Keratinocyte (primary cell): ENCODE measurements at regions not wholly inside any gene's neighbourhood (a gene's known extent, or its start where the extent isn't known, plus 50 kb on each side); places are given as distances from the start of the nearest gene placed in this dataset.

Experiments used
- DNase-seq: peaks from one replicate; pipeline ENCODE4 v3.0.0-alpha.2; 2011; ENCODE audit warnings: low read depth, missing footprints, low spot score
- FAIRE-seq: peaks from 2 replicates; lab custom pipeline; 2011; peaks lifted over from hg19 to GRCh38; lab: Jason Lieb, UNC
- H2AFZ ChIP-seq: 2 replicates; pipeline ENCODE4 v1.6.0; 2012; ENCODE audit warnings: low read length, control low read depth, inconsistent platforms; ENCODE audit not compliant: control insufficient read depth
- H3K27ac ChIP-seq: 2 replicates; pipeline ENCODE4 v1.5.1; 2011; ENCODE audit warnings: low read length; ENCODE audit not compliant: control insufficient read depth, insufficient read depth
- H3K27me3 ChIP-seq: 3 replicates; pipeline ENCODE4 v1.6.0; 2011; ENCODE audit warnings: low read length; ENCODE audit not compliant: control insufficient read depth, insufficient read depth; ENCODE audit errors: extremely low read depth
- H3K36me3 ChIP-seq, 2 experiments: 2 replicates in 1 of 2; 3 replicates in 1 of 2; pipeline ENCODE4 v1.5.1; 2011; ENCODE audit warnings: low read length in 2 of 2, mild to moderate bottlenecking in 1 of 2; ENCODE audit not compliant: control insufficient read depth in 2 of 2, insufficient read depth in 2 of 2; ENCODE audit errors: extremely low read depth in 1 of 2
- H3K4me1 ChIP-seq: 3 replicates; pipeline ENCODE4 v1.5.1; 2011; ENCODE audit warnings: low read length; ENCODE audit not compliant: control insufficient read depth, insufficient read depth; ENCODE audit errors: extremely low read depth
- H3K4me2 ChIP-seq: 3 replicates; pipeline ENCODE4 v1.6.0; 2011; ENCODE audit warnings: low read depth, low read length; ENCODE audit not compliant: control insufficient read depth, insufficient read depth; ENCODE audit errors: extremely low read depth
- H3K4me3 ChIP-seq, 3 experiments: fragments of 200-600 bp in 1 of 3; sonication (generic) in 1 of 3; 2 replicates in 2 of 3; 3 replicates in 1 of 3; pipeline ENCODE4 v1.5.1; 2011 to 2016; ENCODE audit warnings: low read length in 3 of 3, mild to moderate bottlenecking in 3 of 3, control low read depth in 2 of 3, inconsistent platforms in 1 of 3, low read depth in 1 of 3, mixed read lengths in 1 of 3, mixed run types in 1 of 3, moderate library complexity in 1 of 3; ENCODE audit not compliant: control insufficient read depth in 2 of 3, insufficient read depth in 2 of 3; ENCODE audit errors: extremely low read depth in 1 of 3
- H3K79me2 ChIP-seq: 2 replicates; pipeline ENCODE4 v1.6.0; 2012; ENCODE audit warnings: low read length; ENCODE audit not compliant: control insufficient read depth, insufficient read depth
- H3K9ac ChIP-seq: 3 replicates; pipeline ENCODE4 v1.6.0; 2011; ENCODE audit warnings: low read length; ENCODE audit not compliant: control insufficient read depth, insufficient read depth; ENCODE audit errors: extremely low read depth
- H3K9me1 ChIP-seq: 3 replicates; pipeline ENCODE4 v1.6.0; 2011; ENCODE audit warnings: low read length; ENCODE audit not compliant: control insufficient read depth, insufficient read depth; ENCODE audit errors: extremely low read depth
- H3K9me3 ChIP-seq: 2 replicates; pipeline ENCODE4 v1.5.1; 2012; ENCODE audit warnings: low read depth, low read length; ENCODE audit not compliant: control insufficient read depth
- H4K20me1 ChIP-seq: 3 replicates; pipeline ENCODE4 v1.6.0; 2011; ENCODE audit warnings: low read length; ENCODE audit not compliant: control insufficient read depth, insufficient read depth; ENCODE audit errors: extremely low read depth
- EZH2 ChIP-seq: IDR thresholded peaks from one replicate; pipeline ENCODE4 v1.6.1; 2012; ENCODE audit warnings: inconsistent platforms, mild to moderate bottlenecking, low read length, moderate library complexity
- dilution Hi-C: fragments of 300-500 bp; cut with MboI; formaldehyde crosslinking; loops from one replicate; pipeline ENCODE4 v1.7.0; 2020; ENCODE audit warnings: low sequenced_read_pairs; ENCODE audit not compliant: extremely low pct_ligation_motif_present
- TF ChIP-seq, protein P1 (sequence below), 3 experiments: IDR thresholded peaks in 1 of 3; conservative IDR thresholded peaks in 1 of 3; optimal IDR thresholded peaks in 1 of 3; 2 replicates in 2 of 3; 3 replicates in 1 of 3; pipeline versions ENCODE3 to v1.5.1; 2011; ENCODE audit warnings: low read length in 3 of 3, mild to moderate bottlenecking in 3 of 3, moderate library complexity in 2 of 3, control low read depth in 1 of 3, inconsistent platforms in 1 of 3; ENCODE audit not compliant: insufficient read depth in 2 of 3; ENCODE audit errors: extremely low read depth in 1 of 3

GRCh38 chr5:175261037-175261436 lies 182.9 kb downstream of the DRD1 start:
- H3K9me1 ChIP-seq, result no peaks in the 10 kb centered on the region
- no peak overlapping the region for H2AFZ ChIP-seq
- H3K9ac ChIP-seq, result no peak overlapping the region
- H4K20me1 ChIP-seq, result no peaks in the 10 kb centered on the region
- no peaks in the 10 kb centered on the region for H3K9me3 ChIP-seq
- H3K79me2 ChIP-seq, result no peaks in the 10 kb centered on the region
- DNase-seq (no peak), FAIRE-seq (no peak)
- no peak overlapping the region for H3K4me3 ChIP-seq
- H3K36me3 ChIP-seq, result no peaks in the 10 kb centered on the region
- no peak overlapping the region for H3K27ac ChIP-seq
- H3K27me3 ChIP-seq, result no peaks in the 10 kb centered on the region
- dilution Hi-C loops, result no loop called here
- H3K4me1 ChIP-seq, result no peaks in the 10 kb centered on the region
- H3K4me2 ChIP-seq, result no peak overlapping the region
- TF ChIP-seq, protein P1, sequence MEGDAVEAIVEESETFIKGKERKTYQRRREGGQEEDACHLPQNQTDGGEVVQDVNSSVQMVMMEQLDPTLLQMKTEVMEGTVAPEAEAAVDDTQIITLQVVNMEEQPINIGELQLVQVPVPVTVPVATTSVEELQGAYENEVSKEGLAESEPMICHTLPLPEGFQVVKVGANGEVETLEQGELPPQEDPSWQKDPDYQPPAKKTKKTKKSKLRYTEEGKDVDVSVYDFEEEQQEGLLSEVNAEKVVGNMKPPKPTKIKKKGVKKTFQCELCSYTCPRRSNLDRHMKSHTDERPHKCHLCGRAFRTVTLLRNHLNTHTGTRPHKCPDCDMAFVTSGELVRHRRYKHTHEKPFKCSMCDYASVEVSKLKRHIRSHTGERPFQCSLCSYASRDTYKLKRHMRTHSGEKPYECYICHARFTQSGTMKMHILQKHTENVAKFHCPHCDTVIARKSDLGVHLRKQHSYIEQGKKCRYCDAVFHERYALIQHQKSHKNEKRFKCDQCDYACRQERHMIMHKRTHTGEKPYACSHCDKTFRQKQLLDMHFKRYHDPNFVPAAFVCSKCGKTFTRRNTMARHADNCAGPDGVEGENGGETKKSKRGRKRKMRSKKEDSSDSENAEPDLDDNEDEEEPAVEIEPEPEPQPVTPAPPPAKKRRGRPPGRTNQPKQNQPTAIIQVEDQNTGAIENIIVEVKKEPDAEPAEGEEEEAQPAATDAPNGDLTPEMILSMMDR (optimal IDR thresholded peaks at IDR 0.05 in 1 of 3, IDR thresholded peaks at IDR 0.05 in 1 of 3, conservative IDR thresholded peaks at IDR 0.05 in 1 of 3; ENCODE audit: extremely low read depth in 1 of 3, insufficient read depth in 2 of 3, low read length in 3 of 3), result no peak
- TF ChIP-seq EZH2, result no peak

DNA sequence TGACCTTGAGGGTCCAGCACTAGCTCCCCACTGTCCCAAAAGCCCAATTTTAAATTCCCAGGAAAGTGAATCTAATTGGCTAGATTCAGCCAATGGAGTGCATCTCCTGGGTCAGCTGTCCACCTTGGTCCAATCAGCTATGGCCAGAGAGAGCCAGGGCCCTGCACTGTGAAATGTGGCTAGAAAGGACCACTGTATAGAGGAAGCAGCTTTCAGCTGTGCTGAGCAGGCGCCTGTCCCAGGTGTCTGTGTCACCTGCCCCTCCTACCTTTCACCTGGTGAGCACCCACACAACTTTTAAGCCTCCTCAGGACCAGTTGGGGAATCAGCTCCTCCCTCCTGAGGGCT lies 186.2 kb downstream of the DRD1 start:
- Histone ChIP-seq H3K9me3 (no peaks in the 10 kb centered on the region), H3K4me1 (no peaks in the 10 kb centered on the region), H3K27ac (no peak overlapping the region), H3K36me3 (no peaks in the 10 kb centered on the region), H2AFZ (no peak overlapping the region), H3K9me1 (no peaks in the 10 kb centered on the region), H3K27me3 (no peaks in the 10 kb centered on the region), H3K9ac (no peak overlapping the region), H3K79me2 (no peaks in the 10 kb centered on the region), H3K4me3 (no peak overlapping the region), H4K20me1 (no peaks in the 10 kb centered on the region), H3K4me2 (no peak overlapping the region)
- DNase-seq (no peak), FAIRE-seq (no peak)
- no peak for TF ChIP-seq EZH2
- TF ChIP-seq, protein P1 (optimal IDR thresholded peaks at IDR 0.05 in 1 of 3, IDR thresholded peaks at IDR 0.05 in 1 of 3, conservative IDR thresholded peaks at IDR 0.05 in 1 of 3; ENCODE audit: extremely low read depth in 1 of 3, insufficient read depth in 2 of 3, low read length in 3 of 3), result no peak
- dilution Hi-C loops, result no loop called here
